HG02970 (cell line): ENCODE measurements at regions not wholly inside any gene's neighbourhood (a gene's known extent, or its start where the extent isn't known, plus 50 kb on each side); places are given as distances from the start of the nearest gene placed in this dataset.

Source experiments
- ATAC-seq: cut with Tn5 transposase; IDR thresholded peaks from one replicate; pipeline ENCODE4 v1.9.1; 2021; ENCODE audit warnings: mild to moderate bottlenecking, moderate library complexity, moderate number of reproducible peaks; ENCODE audit not compliant: unreplicated experiment, low FRiP score

GRCh38 chr7:110071192-110071591, 1019.7 kb upstream of the LRRN3 start:
- no peak for ATAC-seq

GRCh38 chr7:110075450-110075849, 1015.5 kb upstream of the LRRN3 start:
- no peak for ATAC-seq

GRCh38 chr7:110076194-110076593, 1014.7 kb upstream of the LRRN3 start:
- ATAC-seq: no peak

DNA sequence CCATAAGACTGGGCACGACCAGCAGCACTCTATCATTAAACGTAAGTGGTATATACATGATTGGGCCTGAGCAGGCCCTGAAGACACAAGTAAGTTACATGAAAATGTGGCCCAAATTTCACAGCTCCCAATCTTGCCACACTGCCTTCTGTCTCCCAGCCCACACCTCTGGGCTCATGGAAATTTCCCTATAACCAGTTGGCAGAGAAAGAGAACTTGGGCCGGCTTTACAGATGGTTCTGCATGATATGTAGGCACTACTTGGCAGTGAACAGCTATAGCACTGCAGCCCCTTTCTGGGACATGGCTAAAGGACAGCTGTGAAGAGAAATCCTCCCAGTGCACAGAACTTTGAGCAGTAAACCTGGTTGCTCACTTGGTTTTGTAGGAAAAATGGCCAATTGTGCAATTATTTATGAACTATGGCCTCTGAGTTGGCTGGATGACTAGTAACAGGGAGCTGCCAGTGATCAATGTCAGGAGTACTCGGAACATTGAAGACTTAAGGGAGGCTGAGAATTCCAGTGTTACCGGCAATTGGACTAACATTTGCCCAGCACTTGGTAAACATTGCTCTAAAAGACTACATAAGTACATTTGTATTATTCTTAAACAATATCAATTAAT, 1006.6 kb upstream of the LRRN3 start:
- ATAC-seq: no peak

- ATAC-seq: no peak
These were observed 1000.7 kb upstream of the LRRN3 start for GRCh38 chr7:110090110-110090820.

DNA sequence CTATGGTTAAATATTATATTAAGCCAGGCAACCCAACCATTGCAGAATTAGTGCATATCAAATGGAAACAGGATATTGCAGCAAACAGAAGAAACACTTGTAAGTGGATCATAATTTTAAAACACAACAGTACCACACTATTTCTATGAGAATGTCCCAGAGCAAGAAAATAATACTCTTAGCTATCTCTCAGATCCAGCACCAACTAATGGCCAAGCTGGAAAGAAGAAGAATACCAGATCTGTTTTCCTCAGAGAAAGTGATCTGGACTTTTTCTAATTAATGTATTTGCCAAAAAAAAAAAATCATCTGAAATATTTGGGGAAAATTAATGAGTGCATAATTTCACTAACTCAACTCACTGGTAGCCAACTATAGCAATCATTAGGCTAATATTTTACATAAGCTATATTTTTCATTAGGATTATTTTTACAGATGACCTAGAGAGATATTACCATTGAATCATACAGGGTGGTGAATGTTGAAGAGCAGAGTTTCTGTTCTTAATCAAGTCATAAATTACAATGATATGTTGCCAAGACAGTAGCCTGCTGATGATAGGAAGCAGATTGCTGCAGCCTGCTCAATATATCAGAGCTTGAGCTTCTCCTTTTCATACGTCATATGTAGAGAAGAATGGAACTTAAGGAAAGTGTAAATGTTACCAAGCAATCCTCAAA, 995.4 kb upstream of the LRRN3 start:
- ATAC-seq: no peak

DNA sequence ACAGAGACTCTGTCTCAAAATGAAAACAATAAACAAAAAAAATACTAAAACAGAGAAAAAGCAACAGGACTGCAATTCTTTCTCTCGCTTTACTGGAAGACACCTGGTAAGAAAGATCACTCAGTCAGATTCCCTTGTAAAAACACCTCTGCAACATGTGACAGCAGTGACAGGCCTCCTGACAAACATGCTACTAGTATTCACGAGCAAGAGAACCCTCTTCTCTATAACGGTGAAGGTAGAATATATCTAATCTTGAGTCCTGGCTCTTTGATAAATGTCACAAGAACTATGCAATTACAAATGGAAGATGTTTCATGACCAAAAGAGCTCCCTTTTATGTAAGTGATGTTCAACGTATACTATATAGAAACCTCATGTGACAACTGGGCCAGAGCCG, 986.7 kb upstream of the LRRN3 start:
- no peak for ATAC-seq

GRCh38 chr7:110105307-110105706, 985.6 kb upstream of the LRRN3 start:
- ATAC-seq: no peak

DNA sequence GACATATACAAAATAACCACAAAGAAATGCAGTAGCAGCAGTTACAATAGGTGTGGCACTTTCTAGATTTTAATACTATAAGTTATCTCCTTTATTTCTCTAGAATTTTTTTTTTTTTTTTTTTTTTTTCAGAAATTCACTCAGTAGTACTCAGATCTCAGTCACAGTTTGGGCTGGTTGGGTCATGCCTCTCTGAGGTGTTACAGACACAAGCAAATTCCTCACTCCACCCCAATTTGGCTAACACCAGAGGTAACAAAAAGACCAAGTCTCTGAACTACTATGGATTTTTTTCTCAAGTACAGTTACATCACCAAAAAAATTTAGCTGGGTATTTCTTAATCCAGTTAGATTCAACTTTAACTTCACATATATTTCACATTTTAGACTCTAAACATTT, 985.1 kb upstream of the LRRN3 start:
- no peak for ATAC-seq

DNA sequence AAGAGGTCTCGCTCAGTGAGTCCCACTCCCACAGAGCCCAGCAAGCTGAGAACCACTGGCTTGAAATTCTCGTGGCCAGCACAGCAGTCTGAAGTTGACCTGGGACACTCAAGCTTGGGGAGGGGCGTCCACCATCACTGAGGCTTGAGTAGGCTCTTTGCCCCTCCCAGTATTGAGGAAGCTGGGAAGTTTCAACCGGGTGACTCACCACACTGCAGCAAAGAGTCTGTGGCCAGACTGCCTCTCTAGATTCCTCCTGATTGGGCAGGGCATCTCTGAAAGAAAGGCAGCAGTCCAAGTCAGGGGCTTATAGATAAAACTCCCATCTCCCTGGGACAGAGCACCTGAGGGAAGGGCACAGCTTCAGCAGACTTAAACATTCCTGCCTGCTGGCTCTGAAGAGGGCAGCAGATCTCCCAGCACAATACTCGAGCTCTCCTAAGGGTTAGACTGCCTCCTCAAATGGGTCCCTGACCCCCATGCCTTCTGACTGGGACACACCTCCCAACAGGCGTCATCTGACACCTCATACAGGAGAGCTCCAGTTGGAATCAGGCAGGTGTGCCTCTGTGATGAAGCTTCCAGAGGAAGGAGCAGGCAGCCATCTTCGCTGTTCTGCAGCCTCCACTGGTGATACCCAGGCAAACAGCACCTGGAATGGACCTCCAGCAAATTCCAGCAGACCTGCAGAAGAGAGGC, 970.9 kb upstream of the LRRN3 start:
- ATAC-seq: no peak

GRCh38 chr7:110129159-110129558, 961.8 kb upstream of the LRRN3 start:
- ATAC-seq: no peak

- no peak for ATAC-seq
These were observed 960.3 kb upstream of the LRRN3 start for GRCh38 chr7:110130669-110131068.

DNA sequence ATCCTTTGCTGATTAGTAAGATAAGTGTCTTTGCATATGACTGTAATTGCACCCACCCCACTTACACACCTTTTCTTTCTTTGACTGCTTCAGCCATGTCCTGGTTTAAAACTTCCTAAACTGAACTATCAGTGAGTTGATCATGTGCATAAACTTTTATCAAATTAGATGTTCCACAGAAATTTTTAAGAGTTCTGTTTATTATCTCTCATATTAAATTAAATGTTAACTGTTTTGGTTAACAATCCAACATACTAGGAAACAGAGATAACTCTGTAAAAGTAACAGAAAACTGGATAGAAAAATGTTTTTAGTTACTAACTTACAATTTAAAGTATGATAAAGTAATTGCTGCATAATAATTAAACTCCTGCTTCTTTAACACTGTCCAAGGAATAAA, 959.6 kb upstream of the LRRN3 start:
- no peak for ATAC-seq

- no peak for ATAC-seq
These were observed 951.9 kb upstream of the LRRN3 start for GRCh38 chr7:110139056-110139455.

GRCh38 chr7:110142939-110143526, 947.9 kb upstream of the LRRN3 start:
- no peak for ATAC-seq

- ATAC-seq: no peak
These were observed 946.3 kb upstream of the LRRN3 start for GRCh38 chr7:110144599-110144998.

- no peak for ATAC-seq
These were observed 942.9 kb upstream of the LRRN3 start for GRCh38 chr7:110148054-110148453.

- ATAC-seq: no peak
These were observed 937.7 kb upstream of the LRRN3 start for GRCh38 chr7:110153222-110153621.

GRCh38 chr7:110156511-110156910, 934.4 kb upstream of the LRRN3 start:
- ATAC-seq: no peak

GRCh38 chr7:110157631-110158362, 933.1 kb upstream of the LRRN3 start:
- ATAC-seq: no peak
